SK-N-SH treated with all-trans-retinoic acid at 6 μM for 48 hours (cell line): ENCODE measurements at regions not wholly inside any gene's neighbourhood (a gene's known extent, or its start where the extent isn't known, plus 50 kb on each side); places are given as distances from the start of the nearest gene placed in this dataset.
"Not testable (repeated sequence)": the region's sequence is repeated elsewhere in the genome, so short reads cannot be mapped to it uniquely, and the experiment has no call there.

Source experiments
- ATAC-seq: fragments of 200-7000 bp; cut with Tn5 transposase; 3 replicates; pipeline ENCODE4 v1.9.1; 2020; ENCODE audit warnings: mild to moderate bottlenecking, moderate library complexity
- ARNTL ChIP-seq: fragments of 450-650 bp; formaldehyde crosslinking; IDR thresholded peaks from 2 replicates; pipeline ENCODE4 v1.5.0; 2020; ENCODE audit warnings: low read depth, mild to moderate bottlenecking, moderate library complexity, borderline replicate concordance
- BACH2 ChIP-seq: fragments of 250-450 bp; sonication (Bioruptor Pico); IDR thresholded peaks from 2 replicates; pipeline ENCODE4 v1.9.0; 2021; ENCODE audit warnings: mild to moderate bottlenecking, borderline replicate concordance
- CSDC2 ChIP-seq: fragments of 250-450 bp; sonication (Bioruptor Pico); IDR thresholded peaks from 2 replicates; pipeline ENCODE4 v1.5.0; 2020; ENCODE audit warnings: mild to moderate bottlenecking, moderate library complexity
- ESRRG ChIP-seq: fragments of 250-450 bp; sonication (Bioruptor Pico); IDR thresholded peaks from 2 replicates; pipeline ENCODE4 v1.6.1; 2021; ENCODE audit warnings: mild to moderate bottlenecking
- ISL1 ChIP-seq: fragments of 250-450 bp; sonication (Bioruptor Pico); IDR thresholded peaks from 2 replicates; pipeline ENCODE4 v2.1.2; 2022; ENCODE audit warnings: mild to moderate bottlenecking, moderate library complexity
- OSR1 ChIP-seq: fragments of 250-450 bp; sonication (Bioruptor Pico); IDR thresholded peaks from 2 replicates; pipeline ENCODE4 v1.8.0; 2022; ENCODE audit warnings: moderate library complexity, mild to moderate bottlenecking, inconsistent platforms
- POU6F1 ChIP-seq: fragments of 250-450 bp; sonication (Bioruptor Pico); IDR thresholded peaks from 2 replicates; pipeline ENCODE4 v1.8.0; 2021; ENCODE audit warnings: low read depth, mild to moderate bottlenecking, moderate library complexity, borderline replicate concordance
- PPARA ChIP-seq: fragments of 250-450 bp; sonication (Bioruptor Pico); IDR thresholded peaks from 2 replicates; pipeline ENCODE4 v1.5.0; 2020; ENCODE audit warnings: mild to moderate bottlenecking, borderline replicate concordance
- RARB ChIP-seq: fragments of 250-450 bp; sonication (Bioruptor Pico); IDR thresholded peaks from 2 replicates; pipeline ENCODE4 v1.8.0; 2021; ENCODE audit warnings: mild to moderate bottlenecking, moderate library complexity
- SNAI2 ChIP-seq: fragments of 250-450 bp; sonication (Bioruptor Pico); IDR thresholded peaks from 2 replicates; pipeline ENCODE4 v1.5.0; 2020; ENCODE audit warnings: mild to moderate bottlenecking, moderate library complexity
- TOX ChIP-seq: fragments of 250-450 bp; sonication (Bioruptor Pico); IDR thresholded peaks from 2 replicates; pipeline ENCODE4 v1.8.0; 2021; ENCODE audit warnings: mild to moderate bottlenecking, moderate library complexity, borderline replicate concordance
- ZFP3 ChIP-seq: fragments of 250-450 bp; sonication (Bioruptor Pico); IDR thresholded peaks from 2 replicates; pipeline ENCODE4 v1.5.0; 2020; ENCODE audit warnings: mild to moderate bottlenecking, moderate library complexity
- ZFP30 ChIP-seq: fragments of 450-650 bp; formaldehyde crosslinking; IDR thresholded peaks from 2 replicates; pipeline ENCODE4 v1.5.0; 2022; ENCODE audit warnings: mild to moderate bottlenecking, moderate library complexity
- ZNF565 ChIP-seq: fragments of 450-650 bp; formaldehyde crosslinking; conservative IDR thresholded peaks from 2 replicates; pipeline ENCODE4 v1.5.0; 2020; ENCODE audit warnings: low read depth, mild to moderate bottlenecking, moderate library complexity
- ZNF8 ChIP-seq: fragments of 450-650 bp; formaldehyde crosslinking; IDR thresholded peaks from 2 replicates; pipeline ENCODE4 v1.5.0; 2020; ENCODE audit warnings: mild to moderate bottlenecking, moderate library complexity
- TF ChIP-seq, protein P1 (sequence below): fragments of 250-450 bp; sonication (Bioruptor Pico); IDR thresholded peaks from 2 replicates; pipeline ENCODE4 v1.5.1; 2020; ENCODE audit warnings: low read depth, mild to moderate bottlenecking, moderate library complexity
- TF ChIP-seq, protein P2 (sequence below): fragments of 250-450 bp; sonication (Bioruptor Pico); IDR thresholded peaks from 2 replicates; pipeline ENCODE4 v1.5.1; 2021; ENCODE audit warnings: mild to moderate bottlenecking, moderate library complexity
- TF ChIP-seq, protein P3 (sequence below): fragments of 250-450 bp; sonication (Bioruptor Pico); IDR thresholded peaks from 2 replicates; pipeline ENCODE4 v1.8.0; 2020; ENCODE audit warnings: mild to moderate bottlenecking, moderate library complexity, borderline replicate concordance

DNA sequence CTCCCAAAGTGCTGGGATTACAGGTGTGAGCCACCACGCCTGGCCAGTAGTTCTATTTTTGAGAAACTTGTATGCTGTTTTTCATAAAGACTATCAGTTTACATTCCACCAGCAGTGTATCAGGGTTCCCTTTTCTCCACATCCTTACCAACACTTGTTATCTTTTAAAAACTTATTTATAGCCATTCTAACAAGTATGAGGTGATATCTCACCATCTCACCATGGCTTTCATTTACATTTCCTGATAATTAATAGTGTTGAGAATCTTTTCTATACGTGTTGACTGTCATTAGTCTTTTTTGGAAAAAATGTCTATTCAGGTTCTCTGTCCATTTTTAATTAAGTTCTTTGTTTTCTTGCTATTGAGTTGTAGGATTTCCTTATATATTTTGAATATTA, 416.1 kb downstream of the NEBL start (continued):
- TF ChIP-seq, protein P1, sequence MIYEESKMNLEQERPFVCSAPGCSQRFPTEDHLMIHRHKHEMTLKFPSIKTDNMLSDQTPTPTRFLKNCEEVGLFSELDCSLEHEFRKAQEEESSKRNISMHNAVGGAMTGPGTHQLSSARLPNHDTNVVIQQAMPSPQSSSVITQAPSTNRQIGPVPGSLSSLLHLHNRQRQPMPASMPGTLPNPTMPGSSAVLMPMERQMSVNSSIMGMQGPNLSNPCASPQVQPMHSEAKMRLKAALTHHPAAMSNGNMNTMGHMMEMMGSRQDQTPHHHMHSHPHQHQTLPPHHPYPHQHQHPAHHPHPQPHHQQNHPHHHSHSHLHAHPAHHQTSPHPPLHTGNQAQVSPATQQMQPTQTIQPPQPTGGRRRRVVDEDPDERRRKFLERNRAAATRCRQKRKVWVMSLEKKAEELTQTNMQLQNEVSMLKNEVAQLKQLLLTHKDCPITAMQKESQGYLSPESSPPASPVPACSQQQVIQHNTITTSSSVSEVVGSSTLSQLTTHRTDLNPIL (CRISPR knock-in tag): no peak

DNA sequence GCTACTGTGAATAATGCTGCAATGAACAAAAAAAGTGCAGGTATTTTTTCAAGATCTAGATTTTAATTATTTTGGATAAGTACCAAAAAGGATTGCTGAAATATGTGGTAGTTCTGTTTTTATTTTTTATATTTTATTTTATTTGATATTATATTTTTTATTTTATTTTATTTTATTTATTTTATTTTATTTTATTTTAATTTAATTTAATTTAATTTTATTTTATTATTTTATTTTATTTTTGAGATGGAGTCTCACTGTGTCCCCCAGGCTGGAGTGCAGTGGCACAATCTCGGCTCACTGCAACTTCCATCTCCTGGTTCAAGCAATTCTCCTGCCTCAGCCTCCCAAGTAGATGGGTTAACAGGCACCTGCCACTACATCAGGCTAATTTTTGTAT, 416.5 kb downstream of the NEBL start:
- ATAC-seq: not testable (repeated sequence)

- no peak for TF ChIP-seq TOX (CRISPR knock-in tag)
- no peak for TF ChIP-seq OSR1 (CRISPR knock-in tag)
- TF ChIP-seq ZFP30 (CRISPR knock-in tag): no peak
- ATAC-seq: no peak
Observed at GRCh38 chr10:20474064-20474463, 423.0 kb downstream of the NEBL start.

DNA sequence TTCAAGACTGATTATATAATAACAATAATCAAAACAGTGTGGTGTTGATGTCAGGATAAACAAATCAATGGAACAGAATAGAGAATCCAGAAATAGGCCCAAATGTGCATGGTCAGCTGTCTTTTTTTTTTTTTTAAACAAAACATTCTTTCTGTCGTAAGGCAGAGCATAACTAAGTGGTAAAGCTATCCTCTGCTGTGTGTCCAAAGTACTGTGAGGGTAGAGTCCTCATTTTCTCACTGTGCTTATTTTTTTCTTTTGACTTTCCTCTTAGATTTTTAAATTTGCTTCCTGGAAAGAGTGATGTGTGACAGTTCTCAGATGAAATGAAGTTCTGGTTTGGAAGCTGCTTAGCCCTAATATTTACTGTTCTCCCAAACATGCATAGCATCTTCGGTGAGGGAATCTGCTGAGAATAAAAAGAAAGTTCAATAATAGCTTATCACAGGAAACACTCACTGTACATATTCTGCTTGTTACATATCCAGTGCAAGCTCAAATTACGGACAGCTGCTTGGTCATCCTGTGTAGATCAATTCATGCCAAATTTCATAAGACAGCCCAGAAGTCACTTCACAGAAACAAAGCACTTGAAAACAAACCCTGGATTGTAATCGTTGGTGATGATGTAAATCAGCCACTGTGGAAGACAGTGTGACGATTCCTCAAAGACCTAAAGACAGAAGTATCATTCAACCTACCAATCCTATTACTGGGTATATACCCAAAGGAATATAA, 423.9 kb downstream of the NEBL start:
- TF ChIP-seq ARNTL (CRISPR knock-in tag) (no peak), OSR1 (CRISPR knock-in tag) (no peak), RARB (CRISPR knock-in tag) (no peak), CSDC2 (CRISPR knock-in tag) (no peak), PPARA (CRISPR knock-in tag) (no peak), ZNF8 (CRISPR knock-in tag) (no peak), TOX (CRISPR knock-in tag) (no peak), SNAI2 (CRISPR knock-in tag) (no peak), POU6F1 (no peak), ISL1 (CRISPR knock-in tag) (no peak)
- TF ChIP-seq, protein P2, sequence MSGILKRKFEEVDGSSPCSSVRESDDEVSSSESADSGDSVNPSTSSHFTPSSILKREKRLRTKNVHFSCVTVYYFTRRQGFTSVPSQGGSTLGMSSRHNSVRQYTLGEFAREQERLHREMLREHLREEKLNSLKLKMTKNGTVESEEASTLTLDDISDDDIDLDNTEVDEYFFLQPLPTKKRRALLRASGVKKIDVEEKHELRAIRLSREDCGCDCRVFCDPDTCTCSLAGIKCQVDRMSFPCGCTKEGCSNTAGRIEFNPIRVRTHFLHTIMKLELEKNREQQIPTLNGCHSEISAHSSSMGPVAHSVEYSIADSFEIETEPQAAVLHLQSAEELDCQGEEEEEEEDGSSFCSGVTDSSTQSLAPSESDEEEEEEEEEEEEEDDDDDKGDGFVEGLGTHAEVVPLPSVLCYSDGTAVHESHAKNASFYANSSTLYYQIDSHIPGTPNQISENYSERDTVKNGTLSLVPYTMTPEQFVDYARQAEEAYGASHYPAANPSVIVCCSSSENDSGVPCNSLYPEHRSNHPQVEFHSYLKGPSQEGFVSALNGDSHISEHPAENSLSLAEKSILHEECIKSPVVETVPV (CRISPR knock-in tag): no peak
- TF ChIP-seq, protein P1 (CRISPR knock-in tag): no peak
- no peak for ATAC-seq

- no peak for ATAC-seq
- no peak for TF ChIP-seq CSDC2 (CRISPR knock-in tag)
- no peak for TF ChIP-seq ISL1 (CRISPR knock-in tag)
- TF ChIP-seq TOX (CRISPR knock-in tag): no peak
- no peak for TF ChIP-seq BACH2 (CRISPR knock-in tag)
- TF ChIP-seq ZNF565 (CRISPR knock-in tag): no peak
- TF ChIP-seq POU6F1: no peak
- TF ChIP-seq, protein P3, sequence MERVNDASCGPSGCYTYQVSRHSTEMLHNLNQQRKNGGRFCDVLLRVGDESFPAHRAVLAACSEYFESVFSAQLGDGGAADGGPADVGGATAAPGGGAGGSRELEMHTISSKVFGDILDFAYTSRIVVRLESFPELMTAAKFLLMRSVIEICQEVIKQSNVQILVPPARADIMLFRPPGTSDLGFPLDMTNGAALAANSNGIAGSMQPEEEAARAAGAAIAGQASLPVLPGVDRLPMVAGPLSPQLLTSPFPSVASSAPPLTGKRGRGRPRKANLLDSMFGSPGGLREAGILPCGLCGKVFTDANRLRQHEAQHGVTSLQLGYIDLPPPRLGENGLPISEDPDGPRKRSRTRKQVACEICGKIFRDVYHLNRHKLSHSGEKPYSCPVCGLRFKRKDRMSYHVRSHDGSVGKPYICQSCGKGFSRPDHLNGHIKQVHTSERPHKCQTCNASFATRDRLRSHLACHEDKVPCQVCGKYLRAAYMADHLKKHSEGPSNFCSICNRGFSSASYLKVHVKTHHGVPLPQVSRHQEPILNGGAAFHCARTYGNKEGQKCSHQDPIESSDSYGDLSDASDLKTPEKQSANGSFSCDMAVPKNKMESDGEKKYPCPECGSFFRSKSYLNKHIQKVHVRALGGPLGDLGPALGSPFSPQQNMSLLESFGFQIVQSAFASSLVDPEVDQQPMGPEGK (CRISPR knock-in tag): no peak
- no peak for TF ChIP-seq ESRRG (CRISPR knock-in tag)
- TF ChIP-seq ZFP3 (CRISPR knock-in tag): no peak
Observed at GRCh38 chr10:20466731-20467130, 430.4 kb downstream of the NEBL start.
